Neural progenitor cell (in vitro differentiated cells): ENCODE measurements at regions not wholly inside any gene's neighbourhood (a gene's known extent, or its start where the extent isn't known, plus 50 kb on each side); places are given as distances from the start of the nearest gene placed in this dataset.

Source experiments
- DNase-seq: peaks from one replicate; pipeline ENCODE4 v3.0.0-alpha.2; 2016; ENCODE audit warnings: low spot score
- H2AFZ ChIP-seq: fragments of 200-600 bp; sonication (generic); replicated peaks from 2 replicates; pipeline ENCODE4 v1.6.1; 2016; ENCODE audit warnings: antibody characterized with exemption
- H3F3A ChIP-seq: fragments of 200-600 bp; sonication (generic); 2 replicates; pipeline ENCODE4 v1.6.1; 2016; ENCODE audit warnings: antibody characterized with exemption, low read depth
- H3K27ac ChIP-seq: fragments of 200-600 bp; sonication (generic); 2 replicates; pipeline ENCODE4 v1.5.1; 2016; ENCODE audit warnings: mild to moderate bottlenecking
- H3K27me3 ChIP-seq: fragments of 200-600 bp; sonication (generic); 2 replicates; pipeline ENCODE4 v1.6.1; 2016; ENCODE audit warnings: mild to moderate bottlenecking, moderate library complexity
- H3K36me3 ChIP-seq: fragments of 200-600 bp; sonication (generic); 2 replicates; pipeline ENCODE4 v1.5.1; 2016
- H3K4me1 ChIP-seq: fragments of 200-600 bp; sonication (generic); 2 replicates; pipeline ENCODE4 v1.6.1; 2016; ENCODE audit warnings: mixed run types
- H3K4me2 ChIP-seq: fragments of 200-600 bp; sonication (generic); 2 replicates; pipeline ENCODE4 v1.6.1; 2016
- H3K4me3 ChIP-seq: fragments of 200-600 bp; sonication (generic); 2 replicates; pipeline ENCODE4 v1.5.1; 2016
- H3K79me2 ChIP-seq: fragments of 200-600 bp; sonication (generic); 2 replicates; pipeline ENCODE4 v1.6.1; 2016; ENCODE audit warnings: low read depth
- H3K9ac ChIP-seq: fragments of 200-600 bp; sonication (generic); 2 replicates; pipeline ENCODE4 v1.6.1; 2016
- H3K9me3 ChIP-seq: fragments of 200-600 bp; sonication (generic); 2 replicates; pipeline ENCODE4 v1.5.1; 2016; ENCODE audit warnings: low read depth
- H4K20me1 ChIP-seq: fragments of 200-600 bp; sonication (generic); 2 replicates; pipeline ENCODE4 v1.6.1; 2016; ENCODE audit warnings: low read depth
- H3K27ac Mint-ChIP-seq: 3 replicates; pipeline ENCODE4 v1.8.0; 2021; ENCODE audit warnings: mixed read lengths
- H3K27me3 Mint-ChIP-seq: 2 replicates; pipeline ENCODE4 v1.8.0; 2022; ENCODE audit warnings: low read depth, mild to moderate bottlenecking, inconsistent platforms, moderate library complexity, mixed read lengths; ENCODE audit not compliant: insufficient read depth
- H3K36me3 Mint-ChIP-seq: 3 replicates; pipeline ENCODE4 v1.8.0; 2021; ENCODE audit warnings: mixed read lengths
- H3K4me1 Mint-ChIP-seq: 3 replicates; pipeline ENCODE4 v1.8.0; 2021; ENCODE audit warnings: mixed read lengths
- H3K4me3 Mint-ChIP-seq: 3 replicates; pipeline ENCODE4 v1.8.0; 2021; ENCODE audit warnings: mild to moderate bottlenecking, moderate library complexity, mixed read lengths
- H3K9me3 Mint-ChIP-seq: 3 replicates; pipeline ENCODE4 v1.8.0; 2020; ENCODE audit warnings: mixed read lengths
- EZH2 ChIP-seq: fragments of 200-600 bp; sonication (generic); IDR thresholded peaks from 2 replicates; pipeline ENCODE4 v1.6.1; 2017; ENCODE audit warnings: antibody characterized with exemption, mild to moderate bottlenecking, moderate library complexity
- EZH2phosphoT487 ChIP-seq: fragments of 200-600 bp; sonication (generic); IDR thresholded peaks from 2 replicates; pipeline ENCODE4 v1.6.1; 2017; ENCODE audit warnings: antibody characterized with exemption
- TF ChIP-seq, protein P1 (sequence below): fragments of 200-600 bp; sonication (generic); IDR thresholded peaks from 2 replicates; pipeline ENCODE4 v1.5.1; 2017; ENCODE audit warnings: antibody characterized with exemption, mild to moderate bottlenecking

DNA sequence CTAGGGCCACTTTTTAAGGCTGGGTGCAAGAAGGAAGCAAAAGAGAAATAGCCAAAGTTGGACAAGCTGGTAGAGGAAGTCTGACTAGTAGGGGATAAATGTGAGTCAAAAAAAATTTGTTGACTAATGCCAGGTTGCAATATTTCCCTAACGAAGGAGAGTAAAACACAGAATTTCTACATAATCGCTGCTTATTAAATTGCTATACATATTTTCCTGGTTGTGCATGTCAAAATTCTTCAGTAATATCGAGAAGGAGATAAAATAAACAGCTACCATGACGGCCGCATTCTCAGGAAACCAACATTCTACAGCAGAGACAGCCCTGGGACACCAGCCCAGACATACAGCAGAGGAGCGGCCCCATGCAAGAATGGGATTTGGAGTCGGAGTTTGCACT is 148.3 kb downstream of the ESM1 start:
- DNase-seq: no peak
- no peaks in the 10 kb centered on the region for H3K27me3 Mint-ChIP-seq
- Histone ChIP-seq H3K9ac (no peak overlapping the region), H2AFZ (no peak overlapping the region), H3K27me3 (no peaks in the 10 kb centered on the region), H3K4me2 (no peak overlapping the region), H3F3A (no peaks in the 10 kb centered on the region), H3K27ac (no peak overlapping the region), H3K79me2 (no peaks in the 10 kb centered on the region), H4K20me1 (no peaks in the 10 kb centered on the region), H3K4me1 (peaks cover 6% of the 10 kb centered on the region), H3K4me3 (no peak overlapping the region), H3K36me3 (no peaks in the 10 kb centered on the region), H3K9me3 (no peaks in the 10 kb centered on the region)
- peaks cover 32% of the 10 kb centered on the region for H3K4me1 Mint-ChIP-seq
- no peak overlapping the region for H3K27ac Mint-ChIP-seq
- H3K9me3 Mint-ChIP-seq: no peaks in the 10 kb centered on the region
- no peak overlapping the region for H3K4me3 Mint-ChIP-seq
- TF ChIP-seq EZH2phosphoT487 (no peak), EZH2 (no peak)
- TF ChIP-seq, protein P1, sequence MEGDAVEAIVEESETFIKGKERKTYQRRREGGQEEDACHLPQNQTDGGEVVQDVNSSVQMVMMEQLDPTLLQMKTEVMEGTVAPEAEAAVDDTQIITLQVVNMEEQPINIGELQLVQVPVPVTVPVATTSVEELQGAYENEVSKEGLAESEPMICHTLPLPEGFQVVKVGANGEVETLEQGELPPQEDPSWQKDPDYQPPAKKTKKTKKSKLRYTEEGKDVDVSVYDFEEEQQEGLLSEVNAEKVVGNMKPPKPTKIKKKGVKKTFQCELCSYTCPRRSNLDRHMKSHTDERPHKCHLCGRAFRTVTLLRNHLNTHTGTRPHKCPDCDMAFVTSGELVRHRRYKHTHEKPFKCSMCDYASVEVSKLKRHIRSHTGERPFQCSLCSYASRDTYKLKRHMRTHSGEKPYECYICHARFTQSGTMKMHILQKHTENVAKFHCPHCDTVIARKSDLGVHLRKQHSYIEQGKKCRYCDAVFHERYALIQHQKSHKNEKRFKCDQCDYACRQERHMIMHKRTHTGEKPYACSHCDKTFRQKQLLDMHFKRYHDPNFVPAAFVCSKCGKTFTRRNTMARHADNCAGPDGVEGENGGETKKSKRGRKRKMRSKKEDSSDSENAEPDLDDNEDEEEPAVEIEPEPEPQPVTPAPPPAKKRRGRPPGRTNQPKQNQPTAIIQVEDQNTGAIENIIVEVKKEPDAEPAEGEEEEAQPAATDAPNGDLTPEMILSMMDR: no peak
- H3K36me3 Mint-ChIP-seq: no peaks in the 10 kb centered on the region

DNA sequence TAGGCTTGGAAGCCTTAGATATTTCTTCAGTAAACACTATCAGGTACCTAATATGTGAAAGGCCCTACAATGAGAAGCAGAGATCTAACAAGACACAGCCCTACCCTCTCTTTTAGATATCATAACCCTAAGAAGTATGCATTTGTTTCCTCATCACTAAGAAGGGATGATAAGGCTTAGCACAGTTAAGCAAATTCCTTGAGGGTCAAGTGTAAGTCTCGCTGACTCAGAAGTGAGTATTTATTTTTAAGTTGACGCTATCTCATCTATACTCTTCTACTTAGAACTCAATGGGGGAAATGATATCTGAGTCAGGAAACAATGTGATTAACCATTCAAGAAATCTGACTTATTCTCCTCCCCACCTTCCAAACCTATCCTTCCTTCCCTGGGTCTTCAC is 149.7 kb downstream of the ESM1 start:
- no peaks in the 10 kb centered on the region for H3K36me3 Mint-ChIP-seq

DNA sequence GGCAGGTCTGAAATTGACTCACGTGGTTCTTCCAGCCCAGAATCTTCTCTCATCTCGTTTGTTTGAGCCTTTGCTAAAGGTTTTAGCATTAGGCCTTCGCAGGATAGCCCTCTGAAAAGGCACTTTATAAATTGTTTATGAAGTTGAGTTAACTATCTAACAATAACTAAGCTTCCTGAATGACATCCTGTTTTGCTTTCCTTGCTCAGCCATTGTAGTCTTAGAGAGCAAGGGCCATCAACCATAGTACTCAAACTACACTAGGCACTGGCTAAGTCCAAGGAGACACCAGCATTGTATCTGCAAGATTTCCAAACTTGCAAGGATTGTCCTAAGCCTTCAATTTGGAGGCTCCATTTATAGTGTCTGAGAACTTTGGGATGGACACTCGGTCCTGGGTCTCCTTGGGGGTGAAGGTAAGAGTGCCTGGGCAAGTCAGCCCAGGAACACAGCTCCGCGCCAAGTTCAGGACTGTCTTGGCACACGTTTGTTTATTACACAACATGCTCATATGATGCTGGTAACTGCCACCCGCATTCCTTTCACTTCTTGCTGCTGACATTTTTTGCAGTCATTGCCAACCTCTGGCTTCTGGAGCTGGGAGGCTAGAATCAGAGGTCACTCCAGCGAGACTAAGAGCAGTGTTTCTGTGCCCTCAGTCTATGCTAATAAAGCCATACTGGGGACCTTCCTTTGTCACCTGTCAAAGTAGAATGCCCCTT is 151.1 kb downstream of the ESM1 start:
- H3K4me3 Mint-ChIP-seq: no peak overlapping the region

More for the DNA sequence above, 149.7 kb downstream of the ESM1 start:
- Histone ChIP-seq H3K4me1 (peaks cover 6% of the 10 kb centered on the region), H3K36me3 (no peaks in the 10 kb centered on the region), H2AFZ (no peak overlapping the region), H3K4me3 (no peak overlapping the region), H3K9me3 (no peaks in the 10 kb centered on the region), H3K79me2 (no peaks in the 10 kb centered on the region), H3K27ac (no peak overlapping the region), H3K27me3 (no peaks in the 10 kb centered on the region), H3F3A (no peaks in the 10 kb centered on the region), H4K20me1 (no peaks in the 10 kb centered on the region), H3K9ac (no peak overlapping the region), H3K4me2 (no peak overlapping the region)
- Mint-ChIP-seq H3K9me3 (no peaks in the 10 kb centered on the region), H3K4me1 (peaks cover 27% of the 10 kb centered on the region), H3K27ac (no peak overlapping the region), H3K4me3 (no peak overlapping the region), H3K27me3 (no peaks in the 10 kb centered on the region)
- no peak for DNase-seq
- no peak for TF ChIP-seq EZH2

DNA sequence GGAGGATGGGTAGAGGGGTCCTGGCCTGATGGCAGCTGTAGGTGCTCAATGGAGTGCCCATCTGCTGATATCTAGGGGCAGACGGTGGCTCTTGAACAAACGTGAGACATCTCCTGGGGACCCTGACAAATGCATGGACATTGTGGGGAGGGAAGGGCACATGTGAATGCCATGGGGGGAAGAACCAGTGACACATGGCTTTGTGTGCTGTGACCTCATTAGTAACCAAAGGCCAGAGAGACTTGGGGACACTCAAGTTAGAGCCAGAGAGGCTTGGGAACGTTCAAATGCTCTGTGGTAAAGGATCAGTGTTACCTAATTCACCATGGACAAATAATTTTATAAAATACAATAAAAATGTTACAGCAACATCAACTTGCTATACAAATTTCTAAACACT is 151.8 kb downstream of the ESM1 start:
- TF ChIP-seq, protein P1: no peak
- TF ChIP-seq EZH2: no peak
- TF ChIP-seq EZH2phosphoT487: no peak
- H3K9me3 ChIP-seq: no peaks in the 10 kb centered on the region
- H3K4me1 ChIP-seq: peaks cover 6% of the 10 kb centered on the region
- no peaks in the 10 kb centered on the region for H3K27me3 ChIP-seq
- H3K4me2 ChIP-seq: no peak overlapping the region
- no peaks in the 10 kb centered on the region for H3K79me2 ChIP-seq
- H3K9ac ChIP-seq: no peak overlapping the region
- H3K4me3 ChIP-seq: no peak overlapping the region
- peaks cover 22% of the 10 kb centered on the region for H3K4me1 Mint-ChIP-seq
- H3K36me3 Mint-ChIP-seq: no peaks in the 10 kb centered on the region
- H3K27me3 Mint-ChIP-seq: no peaks in the 10 kb centered on the region
- H4K20me1 ChIP-seq: no peaks in the 10 kb centered on the region
- H3F3A ChIP-seq: no peaks in the 10 kb centered on the region
- DNase-seq: no peak
- H3K9me3 Mint-ChIP-seq: no peaks in the 10 kb centered on the region
- H3K27ac ChIP-seq: no peak overlapping the region
- H2AFZ ChIP-seq: no peak overlapping the region
- H3K36me3 ChIP-seq: no peaks in the 10 kb centered on the region
- no peak overlapping the region for H3K4me3 Mint-ChIP-seq
- no peak overlapping the region for H3K27ac Mint-ChIP-seq

More for the DNA sequence above, 151.1 kb downstream of the ESM1 start:
- Histone ChIP-seq H3K27ac (no peak overlapping the region), H3K9ac (no peak overlapping the region), H2AFZ (no peak overlapping the region), H3K79me2 (no peaks in the 10 kb centered on the region), H3K4me2 (no peak overlapping the region), H3K4me1 (peaks cover 6% of the 10 kb centered on the region), H3K27me3 (no peaks in the 10 kb centered on the region), H3K4me3 (no peak overlapping the region), H4K20me1 (no peaks in the 10 kb centered on the region), H3F3A (no peaks in the 10 kb centered on the region), H3K36me3 (no peaks in the 10 kb centered on the region), H3K9me3 (no peaks in the 10 kb centered on the region)
- H3K27ac Mint-ChIP-seq: no peak overlapping the region
- TF ChIP-seq, protein P1: no peak
- TF ChIP-seq EZH2 (no peak), EZH2phosphoT487 (no peak)
- peaks cover 24% of the 10 kb centered on the region for H3K4me1 Mint-ChIP-seq
- H3K9me3 Mint-ChIP-seq: no peaks in the 10 kb centered on the region
- H3K27me3 Mint-ChIP-seq: no peaks in the 10 kb centered on the region
- H3K36me3 Mint-ChIP-seq: no peaks in the 10 kb centered on the region
- no peak for DNase-seq
